ENCODE measurements at regions not wholly inside any gene's neighbourhood (a gene's known extent, or its start where the extent isn't known, plus 50 kb on each side); places are given as distances from the start of the nearest gene placed in this dataset.

GRCh38 chr6:4364711-4365110 lies 229.3 kb upstream of the ECI2 start:
- no peak for TF ChIP-seq POLR2AphosphoS5 (IDR thresholded peaks at IDR 0.05; ENCODE audit: borderline replicate concordance, low read depth, low read length)
- TF ChIP-seq EZH2 (IDR thresholded peaks at IDR 0.05): no peak
- no peak for TF ChIP-seq FOXP2 (optimal IDR thresholded peaks at IDR 0.05; ENCODE audit: control extremely low read depth, extremely low read length, insufficient read depth)

All from SK-N-MC (cell line).